ENCODE measurements at regions not wholly inside any gene's neighbourhood (a gene's known extent, or its start where the extent isn't known, plus 50 kb on each side); places are given as distances from the start of the nearest gene placed in this dataset.
A peak's percentile ranks its signal among the peaks of the same experiment; 100 is the strongest.

DNA sequence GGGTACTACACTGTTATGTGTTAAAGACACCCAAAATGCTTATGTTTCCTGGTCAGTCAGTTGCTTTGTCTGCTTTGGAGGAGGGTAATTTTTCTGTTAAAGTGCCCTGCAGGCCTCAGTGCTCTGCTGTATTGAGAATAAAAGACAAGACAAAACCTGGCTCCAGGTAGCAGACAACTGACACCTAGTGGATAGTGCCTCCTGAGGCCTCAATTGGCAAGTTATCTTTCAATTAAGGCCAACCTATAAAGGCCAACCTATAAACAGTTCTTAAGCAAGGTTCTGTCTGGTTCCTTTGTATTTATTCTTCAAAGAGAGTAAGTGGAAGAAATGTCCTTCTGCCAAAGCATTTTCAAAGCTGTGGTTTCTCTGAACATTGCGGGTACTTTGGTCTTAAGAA, 773.8 kb downstream of the MECOM start:
- no peak for DNase-seq (ENCODE audit: low read depth)

DNA sequence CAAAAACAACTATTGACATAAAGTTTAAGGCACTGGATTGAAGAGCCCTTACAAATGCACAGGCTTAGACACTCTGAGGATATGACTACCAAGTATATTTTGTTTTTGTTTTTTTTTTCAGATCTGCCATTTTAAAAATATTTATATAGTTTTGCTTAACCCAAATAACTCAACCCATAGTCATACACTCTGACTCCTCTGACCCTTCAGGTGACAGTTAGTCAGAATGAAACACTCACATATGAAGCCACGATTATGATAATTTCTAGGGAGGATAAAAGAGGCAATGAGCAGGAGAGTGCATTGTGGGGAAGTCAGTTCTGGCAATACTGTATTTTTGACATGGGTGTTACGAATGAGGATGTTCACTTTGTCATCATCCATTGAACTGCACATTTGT, 774.7 kb downstream of the MECOM start:
- no peak for DNase-seq (ENCODE audit: low read depth)

DNA sequence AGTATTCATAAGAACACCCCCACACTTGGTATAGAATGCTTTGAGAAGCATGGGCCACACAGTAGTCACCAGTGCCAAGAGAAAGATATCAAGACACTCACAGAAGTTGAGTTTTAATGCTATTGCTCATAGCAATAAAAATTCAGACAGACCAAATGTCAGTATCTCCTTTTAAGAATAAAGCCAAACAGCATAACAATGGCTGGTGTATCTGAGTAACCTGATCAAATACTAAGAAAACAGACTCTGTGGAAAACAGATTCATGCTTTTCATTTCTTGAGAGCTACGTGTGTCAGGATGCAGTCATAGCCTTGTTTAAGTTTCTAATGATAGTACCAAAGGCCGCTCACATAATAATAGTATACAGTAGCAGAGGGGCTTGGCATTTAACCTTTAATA, 778.5 kb downstream of the MECOM start:
- DNase-seq (ENCODE audit: low read depth): no peak

DNA sequence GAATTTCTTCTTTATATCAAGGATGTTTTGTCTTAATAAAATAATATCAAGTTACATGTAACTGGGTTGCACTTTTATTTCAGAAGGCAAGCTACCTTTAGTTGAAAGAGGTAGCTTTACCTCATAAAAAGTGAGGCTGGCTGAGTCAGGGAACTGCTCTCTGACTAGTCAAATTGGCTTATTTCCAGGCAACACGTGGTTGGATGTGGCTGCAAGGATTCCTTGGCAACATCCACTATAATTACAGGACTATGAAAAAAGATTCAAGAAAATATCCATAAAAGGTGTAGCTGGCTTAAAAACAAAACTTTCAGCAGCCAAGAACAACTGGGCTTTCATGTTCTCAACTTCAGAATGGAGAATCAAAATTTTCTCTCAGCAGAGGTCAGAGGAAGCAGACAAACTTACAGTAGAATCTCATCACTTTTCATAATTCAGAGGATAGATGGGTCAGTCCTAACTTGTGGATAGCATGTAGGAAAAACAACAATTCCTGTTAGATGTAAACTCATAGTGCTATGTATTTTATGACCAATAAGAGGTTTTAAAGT, 779.1 kb downstream of the MECOM start:
- DNase-seq (ENCODE audit: low read depth): peak; percentile 55

DNA sequence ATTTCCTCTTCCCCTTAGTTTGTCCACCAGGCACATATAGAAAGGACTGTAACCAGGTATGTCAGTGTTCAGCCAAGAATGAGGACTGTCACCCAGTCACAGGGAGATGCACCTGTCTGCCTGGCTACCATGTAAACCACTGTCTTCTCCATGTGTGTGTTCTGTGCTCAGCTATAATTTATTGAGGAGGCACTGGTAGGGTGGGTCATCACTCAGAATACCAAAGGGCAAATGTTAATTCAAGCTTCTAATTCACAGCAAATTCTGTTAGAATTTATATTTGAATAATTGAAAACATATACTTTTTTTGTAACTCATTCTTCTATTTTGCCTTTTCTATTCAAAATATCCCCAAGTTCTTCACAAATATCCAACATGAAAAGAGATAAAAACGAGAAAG, 780.4 kb downstream of the MECOM start:
- DNase-seq (ENCODE audit: low read depth): no peak

DNA sequence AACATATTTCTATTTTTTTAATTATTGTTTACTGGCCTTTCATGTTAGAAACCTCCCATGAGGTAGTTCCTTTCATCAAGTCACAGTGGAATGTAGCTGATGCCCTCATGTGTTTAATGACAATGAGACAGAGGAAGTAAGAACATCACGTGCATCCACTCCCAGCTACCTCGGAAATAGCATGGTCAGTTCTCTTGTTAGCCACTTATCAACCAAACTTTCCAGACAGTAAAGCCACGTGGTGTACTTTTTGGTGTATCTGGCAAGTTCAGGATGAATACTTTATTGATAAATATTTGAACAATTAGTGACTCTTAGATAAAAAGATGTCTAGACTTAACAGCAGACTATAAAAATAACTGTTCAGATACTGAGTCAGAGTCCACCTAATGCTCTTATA, 781.7 kb downstream of the MECOM start:
- DNase-seq (ENCODE audit: low read depth): no peak

DNA sequence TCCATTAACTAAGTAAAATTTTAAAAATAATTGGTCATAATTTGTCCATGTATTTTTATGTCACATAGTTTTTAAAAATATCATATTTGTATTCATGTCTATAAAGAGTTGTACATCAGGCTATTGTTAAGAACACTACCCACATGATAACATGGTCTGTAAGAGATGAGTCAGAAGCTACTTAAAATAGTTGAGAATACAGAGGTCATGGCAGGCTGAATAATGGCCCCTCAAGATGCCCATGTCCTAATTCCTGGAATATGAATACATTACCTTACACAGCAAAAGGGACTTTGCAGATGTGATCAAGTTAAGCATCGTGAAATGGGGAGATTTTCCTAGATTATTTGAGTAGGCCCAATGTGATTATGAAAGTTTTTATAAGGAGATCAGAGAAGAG, 782.9 kb upstream of the GOLIM4 start:
- peak; percentile 31 for DNase-seq (ENCODE audit: low read depth)

DNA sequence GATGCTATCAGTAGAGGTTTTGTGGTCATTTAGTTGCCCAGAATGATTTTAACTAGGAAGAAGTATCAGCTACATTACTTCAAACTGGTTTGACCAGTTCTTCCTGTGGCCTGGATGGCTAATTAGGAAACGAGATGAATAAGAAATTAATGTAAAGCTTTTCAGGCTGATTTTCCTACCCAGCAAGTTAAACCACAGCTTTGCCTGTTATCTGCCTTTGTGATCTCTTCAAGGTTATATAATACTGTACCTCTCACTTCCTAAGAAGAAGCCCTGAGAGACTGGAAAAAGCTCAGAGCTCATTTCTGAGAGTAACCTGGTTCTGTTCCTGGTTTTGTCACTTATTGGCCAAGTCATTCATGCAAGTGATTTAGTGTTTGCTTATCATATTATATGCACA, 782.2 kb upstream of the GOLIM4 start:
- DNase-seq (ENCODE audit: low read depth): no peak

DNA sequence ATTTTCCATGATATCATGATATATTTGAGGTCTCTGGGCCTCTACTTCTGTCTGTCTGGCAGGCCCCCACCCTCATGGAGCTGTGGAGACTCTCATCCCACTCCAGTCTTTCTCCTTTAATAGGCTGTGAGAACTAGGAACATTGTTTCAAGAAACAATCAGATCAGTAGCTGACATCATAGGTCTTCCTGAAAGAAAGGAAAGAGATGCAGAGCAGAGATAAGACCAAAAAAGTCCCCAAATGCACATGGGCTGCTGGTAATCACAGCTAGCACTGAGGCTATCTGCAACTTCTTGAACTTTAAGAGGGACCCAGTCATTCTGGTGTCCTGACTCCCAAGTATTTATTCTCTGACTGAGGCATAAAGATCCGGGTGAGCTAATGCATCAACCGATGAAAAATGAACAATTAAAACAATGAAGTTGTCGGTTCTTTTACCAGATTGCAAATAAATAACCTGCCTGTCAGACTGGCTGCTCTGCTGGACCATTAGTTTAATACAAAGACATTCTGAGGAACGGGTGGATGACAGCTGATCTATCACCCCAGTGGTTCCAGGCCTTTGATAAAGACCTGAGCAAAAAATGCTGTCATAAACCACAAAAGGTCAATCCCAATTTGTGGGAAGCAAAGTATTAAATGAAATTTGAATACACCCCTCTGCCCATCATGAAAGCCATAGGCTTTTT, 780.8 kb upstream of the GOLIM4 start:
- DNase-seq (ENCODE audit: low read depth): no peak

DNA sequence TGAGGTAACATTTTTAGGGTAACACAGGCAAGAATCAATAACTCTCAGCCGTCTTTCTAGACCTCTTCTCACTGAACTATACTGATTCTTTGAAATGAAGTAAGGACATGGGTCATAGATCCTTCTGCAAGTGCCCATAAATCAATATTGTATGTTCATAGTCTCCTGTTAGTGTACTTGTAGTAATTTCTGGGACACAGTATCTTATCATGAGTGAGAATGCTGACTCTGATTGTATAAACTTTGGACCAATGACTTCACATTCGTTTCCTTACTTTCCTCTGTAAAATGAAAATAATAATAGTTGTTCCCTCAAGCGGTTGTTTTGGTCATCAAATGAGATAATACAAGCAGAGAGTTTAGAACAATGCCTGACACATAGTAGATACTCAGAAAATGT, 777.1 kb upstream of the GOLIM4 start:
- DNase-seq (ENCODE audit: low read depth): no peak

DNA sequence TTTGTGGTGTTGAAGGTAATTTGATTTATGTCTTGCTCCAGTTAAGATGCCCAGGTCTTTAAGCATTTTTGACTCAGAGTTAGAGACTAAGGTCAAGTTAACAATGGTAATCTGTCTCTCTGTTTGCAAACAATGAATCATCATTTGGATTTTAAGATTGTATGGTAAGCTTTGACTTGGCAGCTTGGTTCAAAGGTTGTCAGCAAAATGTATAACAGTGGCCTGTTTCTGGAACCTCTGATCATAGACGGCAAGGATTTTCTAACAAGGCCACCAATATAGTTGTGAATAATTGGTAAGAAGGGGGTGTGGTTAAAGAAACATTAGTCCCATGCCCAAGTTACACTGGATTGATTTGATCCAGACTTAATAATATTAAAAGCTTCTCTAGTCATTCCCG, 775.2 kb upstream of the GOLIM4 start:
- no peak for DNase-seq (ENCODE audit: low read depth)

DNA sequence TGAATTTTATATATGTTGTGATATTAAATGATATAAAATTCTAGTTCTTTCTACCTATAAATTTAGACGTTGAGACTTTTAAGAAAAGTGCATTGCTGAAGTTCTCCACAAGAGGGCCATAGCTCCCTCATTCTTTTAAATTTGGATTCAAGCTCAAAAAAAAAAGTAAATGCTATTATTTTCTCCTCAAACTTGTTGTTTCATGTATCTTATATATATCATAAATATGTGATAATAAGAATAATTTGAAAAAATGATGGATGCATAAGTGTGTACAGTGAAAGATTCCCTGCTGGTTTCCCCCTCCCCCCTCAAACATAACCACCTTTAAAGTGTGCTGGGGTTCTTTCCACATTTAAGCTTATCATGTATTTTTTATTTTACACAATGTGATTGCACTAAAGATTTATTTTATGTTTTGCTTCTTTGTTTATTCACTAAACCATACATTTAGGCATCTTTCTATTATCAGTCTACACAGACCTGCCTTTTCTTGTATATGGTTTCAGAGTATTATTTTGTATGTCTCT, 769.4 kb upstream of the GOLIM4 start:
- DNase-seq (ENCODE audit: low read depth): peak; percentile 16

DNA sequence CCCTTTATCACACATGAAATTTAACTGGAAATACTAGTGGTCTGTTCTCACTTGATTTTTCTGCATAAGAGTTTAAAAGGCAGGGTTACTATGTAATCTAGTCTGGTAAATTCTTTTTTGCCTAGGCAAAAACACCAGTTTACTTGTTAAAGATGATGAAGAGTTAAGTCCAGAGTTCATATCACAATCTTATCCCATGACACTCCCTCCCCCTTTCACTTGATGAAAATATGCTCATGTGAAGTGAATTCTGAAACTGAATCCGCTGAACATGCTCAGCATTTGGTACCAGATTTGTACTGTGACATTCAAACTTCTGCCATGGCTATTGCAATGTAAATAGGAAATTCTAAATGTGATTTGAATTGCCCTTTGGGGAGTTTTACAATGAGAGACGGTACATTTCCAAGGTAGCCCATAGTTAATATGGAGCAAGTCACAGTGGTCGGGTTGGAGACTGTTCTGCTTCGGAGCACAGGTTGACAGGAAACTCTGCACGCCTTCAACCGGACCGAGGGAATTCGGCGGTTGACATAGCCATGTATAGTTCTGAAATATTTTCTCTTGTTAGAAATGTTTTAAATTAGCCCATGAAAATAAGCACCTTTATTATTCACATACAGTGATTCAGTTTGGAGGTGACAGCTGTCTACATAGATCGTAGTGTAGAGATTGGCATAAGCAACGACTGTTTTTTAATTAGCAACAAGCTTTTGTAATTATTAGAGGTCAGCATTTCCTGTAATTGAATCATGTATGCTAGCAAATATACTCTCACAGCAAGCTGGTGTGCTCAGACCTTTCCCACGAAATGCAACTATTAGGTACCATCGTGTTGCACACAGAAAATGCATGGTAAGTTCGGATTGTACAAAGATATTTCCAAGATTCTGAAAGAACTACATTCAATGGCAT, 768.6 kb upstream of the GOLIM4 start:
- no peak for DNase-seq (ENCODE audit: low read depth)

DNA sequence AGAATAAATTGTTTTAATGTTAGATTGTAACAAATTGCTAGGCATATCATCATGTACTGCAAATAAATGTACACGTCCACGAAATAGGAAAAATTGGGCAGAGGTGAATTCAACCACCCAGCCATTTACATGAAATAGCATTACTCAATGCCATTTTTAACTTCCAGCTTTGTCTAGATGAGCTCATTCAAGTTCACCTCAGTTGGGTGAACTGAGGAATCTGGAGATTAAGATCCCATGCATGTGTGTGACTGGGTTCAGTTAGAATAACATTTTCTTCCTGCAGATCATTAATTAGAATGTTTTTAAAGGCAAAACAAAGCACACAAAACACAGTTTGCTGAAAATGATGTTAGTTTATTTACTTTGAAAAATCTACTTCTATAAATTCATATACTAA, 767.8 kb upstream of the GOLIM4 start:
- no peak for DNase-seq (ENCODE audit: low read depth)

DNA sequence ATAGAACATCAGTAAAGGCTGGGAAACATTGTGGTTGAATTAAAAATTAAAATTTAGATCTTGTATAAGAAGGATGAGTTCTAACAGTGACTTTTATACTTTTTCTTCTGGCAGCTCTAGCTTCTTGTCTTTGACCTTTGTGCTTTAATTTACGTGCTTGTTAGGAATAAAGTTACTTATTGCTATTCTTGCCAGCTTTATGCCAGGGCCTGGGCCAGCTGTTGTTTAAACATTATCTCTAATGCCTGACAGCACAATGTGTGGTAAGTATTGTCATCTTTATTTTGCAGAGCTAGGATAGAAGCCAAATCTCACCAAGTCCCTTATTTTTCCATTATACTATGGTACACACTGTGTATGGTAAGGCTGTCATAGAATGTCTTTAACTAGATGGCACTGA, 766.7 kb upstream of the GOLIM4 start:
- no peak for DNase-seq (ENCODE audit: low read depth)

DNA sequence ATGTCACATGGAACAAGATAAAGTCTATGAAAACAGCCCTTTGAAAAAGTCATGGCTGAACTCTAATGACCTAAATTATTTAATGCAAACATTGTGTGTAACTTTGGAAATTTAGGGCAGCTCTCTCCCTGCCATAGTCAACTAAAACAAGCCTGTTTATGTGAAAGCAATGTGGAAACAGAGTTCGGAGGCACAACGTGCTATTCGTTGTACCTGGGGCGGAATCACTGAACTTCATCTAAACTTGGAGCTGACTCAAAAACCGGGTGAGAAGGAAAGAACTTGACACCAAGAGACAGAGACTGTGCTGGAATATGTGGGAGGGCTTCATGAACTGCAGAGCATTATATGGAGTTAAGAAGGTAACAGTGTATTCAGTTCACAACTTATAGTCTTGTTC, 764.9 kb upstream of the GOLIM4 start:
- DNase-seq (ENCODE audit: low read depth): no peak

DNA sequence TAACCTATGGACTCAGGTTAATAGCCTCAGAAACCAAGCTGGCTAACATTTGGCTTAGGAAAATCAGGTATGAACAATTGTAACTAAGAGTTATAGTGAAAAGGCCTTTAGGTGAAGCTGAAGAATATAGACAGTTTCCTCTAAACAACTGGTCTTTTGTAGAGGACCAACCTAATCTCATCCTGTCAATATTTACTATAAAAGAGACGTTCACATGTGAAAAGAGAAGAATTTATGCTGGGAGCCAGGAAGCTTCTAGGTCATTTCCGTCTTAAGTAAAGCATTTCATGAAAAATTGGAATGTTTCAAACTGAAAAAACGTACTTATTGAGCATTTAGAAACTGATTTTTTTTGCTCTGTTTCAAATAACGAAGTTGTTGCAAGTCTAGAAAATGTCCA, 764.3 kb upstream of the GOLIM4 start:
- no peak for DNase-seq (ENCODE audit: low read depth)

DNA sequence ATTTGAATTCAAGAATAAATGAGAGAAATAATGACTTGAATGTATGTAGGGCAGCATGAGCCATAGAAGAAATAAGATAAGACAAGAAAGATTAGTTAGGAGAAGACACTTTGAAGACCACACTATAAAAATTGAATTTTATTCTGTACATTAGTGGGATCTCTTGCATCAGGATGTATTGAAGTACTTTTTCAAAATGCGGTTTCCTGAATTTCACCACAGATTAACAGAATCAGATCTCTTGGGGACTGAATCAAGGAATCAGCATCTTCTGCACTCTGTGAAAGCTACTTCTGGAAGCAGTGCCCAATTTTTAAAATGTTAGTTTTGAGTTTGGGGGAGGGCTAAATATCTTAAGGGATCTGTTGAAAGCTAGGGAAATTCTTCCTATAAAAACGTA, 763.9 kb upstream of the GOLIM4 start:
- no peak for DNase-seq (ENCODE audit: low read depth)

DNA sequence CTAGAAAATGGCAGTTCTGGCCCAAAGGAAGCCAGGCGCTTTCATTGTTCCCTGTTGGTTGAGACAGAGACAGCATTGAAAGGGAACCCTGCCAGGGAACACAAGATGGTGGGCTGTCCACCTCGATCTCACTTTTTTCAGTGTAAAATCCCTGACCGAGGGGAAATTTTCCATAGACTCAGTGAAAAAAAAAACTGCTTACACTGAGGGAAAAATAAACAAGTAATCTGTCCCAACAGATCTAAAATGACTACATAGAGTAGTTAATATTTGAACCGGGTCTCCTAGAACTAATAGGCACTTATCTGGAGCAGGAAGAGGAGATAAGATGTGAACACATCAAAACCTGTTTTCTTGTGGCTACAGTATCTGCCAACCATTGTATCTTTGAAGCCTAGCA, 763.4 kb upstream of the GOLIM4 start:
- DNase-seq (ENCODE audit: low read depth): no peak

DNA sequence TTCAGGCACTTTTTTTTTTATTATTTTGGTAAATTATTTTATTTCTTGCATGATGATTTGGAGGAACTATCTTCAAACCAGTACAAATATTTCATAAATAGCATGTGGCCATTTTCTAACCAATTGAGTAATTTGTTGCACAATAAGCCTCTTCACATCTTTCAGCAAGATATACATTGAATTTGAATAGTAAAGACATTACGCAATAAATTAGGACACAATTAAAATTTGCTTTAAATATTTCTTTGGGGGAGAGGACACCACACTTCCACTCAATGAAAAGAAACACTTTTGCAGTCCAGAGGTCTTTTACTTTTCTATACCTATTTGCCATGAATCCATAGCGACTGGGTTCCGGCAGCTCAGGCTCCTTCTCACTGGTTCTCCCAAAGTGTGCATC, 762.6 kb upstream of the GOLIM4 start:
- DNase-seq (ENCODE audit: low read depth): no peak

DNA sequence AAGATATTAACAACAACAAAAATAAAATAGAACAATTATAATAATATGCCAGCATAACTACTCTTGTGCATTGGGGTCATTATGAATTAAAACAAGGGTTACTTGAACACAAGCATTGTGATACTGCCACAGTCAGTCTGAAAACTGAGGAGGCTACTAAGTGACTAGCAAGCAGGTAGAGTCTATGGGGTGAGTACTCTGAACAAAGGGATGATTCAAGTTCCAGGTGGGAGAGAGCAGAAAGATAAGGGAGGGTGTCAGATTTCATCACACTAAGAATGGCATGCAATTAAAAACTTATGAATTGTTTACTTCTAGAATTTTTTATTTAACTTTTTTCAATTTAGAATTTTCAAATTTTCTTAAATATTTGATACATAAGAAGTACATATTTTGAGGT, 754.4 kb upstream of the GOLIM4 start:
- DNase-seq (ENCODE audit: low read depth): no peak

DNA sequence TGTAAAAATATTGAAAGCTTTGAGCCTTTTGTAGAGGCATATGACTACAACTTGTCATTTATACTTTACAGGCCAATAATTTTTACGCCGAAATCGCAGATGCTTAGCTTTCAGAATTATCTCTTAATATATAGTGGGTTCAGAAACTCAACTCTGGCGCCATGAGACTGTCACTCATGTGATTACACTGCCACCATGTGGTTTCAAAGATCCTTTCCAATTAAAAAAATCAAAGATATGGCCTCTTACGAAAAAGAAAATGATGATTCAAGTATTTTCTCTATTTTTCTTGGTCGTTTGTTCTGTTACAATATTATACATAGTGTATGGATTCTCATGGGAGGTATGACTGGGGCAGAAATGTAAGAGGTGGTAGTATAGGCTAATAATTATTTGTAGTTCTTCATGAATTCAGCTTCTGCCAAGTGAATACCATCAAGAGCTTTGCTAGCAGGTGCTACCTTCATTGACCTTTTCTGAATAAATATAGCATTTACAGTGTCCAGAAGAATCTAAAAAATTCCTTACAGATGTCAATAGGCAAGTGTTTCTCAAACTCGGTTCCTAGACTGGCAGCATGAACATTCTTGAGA, 751.7 kb upstream of the GOLIM4 start:
- DNase-seq (ENCODE audit: low read depth): peak; percentile 14

Data from amniotic epithelial cell (primary cell).